ENCODE measurements at regions not wholly inside any gene's neighbourhood (a gene's known extent, or its start where the extent isn't known, plus 50 kb on each side); places are given as distances from the start of the nearest gene placed in this dataset.
A peak's percentile ranks its signal among the peaks of the same experiment; 100 is the strongest.

GRCh38 chr6:113596387-113597230, 260.5 kb upstream of the MARCKS start:
- no peak for DNase-seq

GRCh38 chr6:113597231-113597583, 259.9 kb upstream of the MARCKS start:
- DNase-seq: peak in 2 of 3 donors; percentile 26

- DNase-seq: no peak
Measured at GRCh38 chr6:113598786-113599185, 258.4 kb upstream of the MARCKS start.

- no peak for DNase-seq
Measured at GRCh38 chr6:113599444-113599843, 257.7 kb upstream of the MARCKS start.

GRCh38 chr6:113600551-113601339, 256.4 kb upstream of the MARCKS start:
- DNase-seq: peak; percentile 62 to 78 (median 75)

- DNase-seq: no peak
Measured at GRCh38 chr6:113607821-113608545, 249.2 kb upstream of the MARCKS start.

GRCh38 chr6:113610377-113610988, 246.7 kb upstream of the MARCKS start:
- no peak for DNase-seq

- no peak for DNase-seq
Measured at GRCh38 chr6:113616701-113617274, 240.4 kb upstream of the MARCKS start.

GRCh38 chr6:113619077-113619476, 238.1 kb upstream of the MARCKS start:
- DNase-seq: no peak

- DNase-seq: peak; percentile 24 to 38 (median 37)
Measured at GRCh38 chr6:113620386-113620785, 236.8 kb upstream of the MARCKS start.

GRCh38 chr6:113622254-113622653, 234.9 kb upstream of the MARCKS start:
- no peak for DNase-seq

GRCh38 chr6:113623129-113623528, 234.0 kb upstream of the MARCKS start:
- no peak for DNase-seq

- no peak for DNase-seq
Measured at GRCh38 chr6:113625850-113626249, 231.3 kb upstream of the MARCKS start.

- DNase-seq: no peak
Measured at GRCh38 chr6:113626475-113626874, 230.7 kb upstream of the MARCKS start.

- no peak for DNase-seq
Measured at GRCh38 chr6:113627480-113627879, 229.7 kb upstream of the MARCKS start.

- peak; percentile 48 to 71 (median 68) for DNase-seq
Measured at GRCh38 chr6:113629256-113629655, 227.9 kb upstream of the MARCKS start.

- DNase-seq: peak; percentile 61 to 93 (median 89)
Measured at GRCh38 chr6:113629975-113630737, 227.0 kb upstream of the MARCKS start.

- DNase-seq: peak; percentile 92 to 99 (median 96)
Measured at GRCh38 chr6:113630738-113631535, 226.2 kb upstream of the MARCKS start.

- DNase-seq: peak; percentile 50 to 87 (median 69)
Measured at GRCh38 chr6:113631666-113632065, 225.5 kb upstream of the MARCKS start.

- DNase-seq: peak; percentile 93 to 99 (median 95)
Measured at GRCh38 chr6:113632220-113632864, 224.8 kb upstream of the MARCKS start.
